HG03571 (cell line): ENCODE measurements at regions not wholly inside any gene's neighbourhood (a gene's known extent, or its start where the extent isn't known, plus 50 kb on each side); places are given as distances from the start of the nearest gene placed in this dataset.
"Not testable (repeated sequence)": the region's sequence is repeated elsewhere in the genome, so short reads cannot be mapped to it uniquely, and the experiment has no call there.

Experiments used
- ATAC-seq: cut with Tn5 transposase; IDR thresholded peaks from one replicate; pipeline ENCODE4 v1.9.1; 2021; ENCODE audit not compliant: unreplicated experiment

GRCh38 chr5:57725658-57726504 is 243.3 kb upstream of the ACTBL2 start:
- no peak for ATAC-seq

- no peak for ATAC-seq
Observed at GRCh38 chr5:57724836-57725235, 242.2 kb upstream of the ACTBL2 start.

- ATAC-seq: no peak
Observed at GRCh38 chr5:57721226-57721625, 238.6 kb upstream of the ACTBL2 start.

- ATAC-seq: no peak
Observed at GRCh38 chr5:57720656-57721055, 238.0 kb upstream of the ACTBL2 start.

- ATAC-seq: no peak
Observed at GRCh38 chr5:57719216-57719615, 236.6 kb upstream of the ACTBL2 start.

GRCh38 chr5:57718155-57718554 is 235.5 kb upstream of the ACTBL2 start:
- no peak for ATAC-seq

GRCh38 chr5:57717555-57717954 is 234.9 kb upstream of the ACTBL2 start:
- ATAC-seq: no peak

GRCh38 chr5:57716661-57717060 is 234.1 kb upstream of the ACTBL2 start:
- no peak for ATAC-seq

- no peak for ATAC-seq
Observed at GRCh38 chr5:57715296-57715695, 232.7 kb upstream of the ACTBL2 start.

- not testable (repeated sequence) for ATAC-seq
Observed at GRCh38 chr5:57713535-57713934, 230.9 kb upstream of the ACTBL2 start.

GRCh38 chr5:57711946-57712345 is 229.3 kb upstream of the ACTBL2 start:
- ATAC-seq: no peak

- no peak for ATAC-seq
Observed at GRCh38 chr5:57711471-57711870, 228.9 kb upstream of the ACTBL2 start.

GRCh38 chr5:57710126-57710525 is 227.5 kb upstream of the ACTBL2 start:
- no peak for ATAC-seq

- no peak for ATAC-seq
Observed at GRCh38 chr5:57705769-57706168, 223.2 kb upstream of the ACTBL2 start.

GRCh38 chr5:57703721-57704120 is 221.1 kb upstream of the ACTBL2 start:
- no peak for ATAC-seq

- no peak for ATAC-seq
Observed at GRCh38 chr5:57700484-57700883, 217.9 kb upstream of the ACTBL2 start.

GRCh38 chr5:57700072-57700471 is 217.5 kb upstream of the ACTBL2 start:
- ATAC-seq: no peak

GRCh38 chr5:57698802-57699201 is 216.2 kb upstream of the ACTBL2 start:
- no peak for ATAC-seq

GRCh38 chr5:57698086-57698485 is 215.5 kb upstream of the ACTBL2 start:
- no peak for ATAC-seq

GRCh38 chr5:57696825-57697570 is 214.4 kb upstream of the ACTBL2 start:
- ATAC-seq: no peak

GRCh38 chr5:57696389-57696769 is 213.8 kb upstream of the ACTBL2 start:
- no peak for ATAC-seq

GRCh38 chr5:57695706-57696388 is 213.2 kb upstream of the ACTBL2 start:
- no peak for ATAC-seq
